H9 (cell line): ENCODE measurements at regions not wholly inside any gene's neighbourhood (a gene's known extent, or its start where the extent isn't known, plus 50 kb on each side); places are given as distances from the start of the nearest gene placed in this dataset.

ENCODE experiments used
- DNase-seq: peaks from one replicate; pipeline ENCODE4 v3.0.0-alpha.2; 2017
- H2AFZ ChIP-seq: one replicate; pipeline ENCODE4 v1.6.1; 2013; ENCODE audit warnings: mild to moderate bottlenecking, low read length, control low read depth, moderate library complexity
- H2AK5ac ChIP-seq: 2 replicates; pipeline ENCODE4 v1.6.1; 2013; ENCODE audit warnings: low read length, control low read depth, mixed read lengths; ENCODE audit not compliant: insufficient read length
- H2BK120ac ChIP-seq: one replicate; pipeline ENCODE4 v1.6.1; 2013; ENCODE audit warnings: low read depth, mild to moderate bottlenecking, low read length, control low read depth, inconsistent platforms; ENCODE audit not compliant: poor library complexity, severe bottlenecking
- H2BK12ac ChIP-seq: 2 replicates; pipeline ENCODE4 v1.6.1; 2013; ENCODE audit warnings: low read length, control low read depth, mixed read lengths, low read depth; ENCODE audit not compliant: insufficient read length
- H2BK15ac ChIP-seq: 2 replicates; pipeline ENCODE4 v1.6.1; 2013; ENCODE audit warnings: low read depth, low read length, control low read depth
- H2BK20ac ChIP-seq: one replicate; pipeline ENCODE4 v1.6.1; 2013; ENCODE audit warnings: low read depth, mild to moderate bottlenecking, low read length, control low read depth, inconsistent platforms; ENCODE audit not compliant: poor library complexity, severe bottlenecking
- H2BK5ac ChIP-seq: 2 replicates; pipeline ENCODE4 v1.6.1; 2013; ENCODE audit warnings: low read length, control low read depth, mixed read lengths; ENCODE audit not compliant: insufficient read length
- H3K14ac ChIP-seq: 2 replicates; pipeline ENCODE4 v1.6.1; 2013; ENCODE audit warnings: low read length, control low read depth; ENCODE audit not compliant: insufficient read depth
- H3K18ac ChIP-seq: 2 replicates; pipeline ENCODE4 v1.6.1; 2013; ENCODE audit warnings: low read depth, mild to moderate bottlenecking, mixed read lengths, low read length, control low read depth; ENCODE audit not compliant: insufficient read length
- H3K23ac ChIP-seq: 2 replicates; pipeline ENCODE4 v1.6.1; 2013; ENCODE audit warnings: low read length, control low read depth, mixed read lengths, low read depth; ENCODE audit not compliant: insufficient read length
- H3K23me2 ChIP-seq: 2 replicates; pipeline ENCODE4 v1.6.1; 2013; ENCODE audit warnings: low read depth, mild to moderate bottlenecking, mixed read lengths, low read length, control low read depth; ENCODE audit not compliant: insufficient read length, poor library complexity, severe bottlenecking
- H3K27ac ChIP-seq: 2 replicates; pipeline ENCODE4 v1.5.1; 2013; ENCODE audit warnings: low read length, control low read depth, mixed read lengths, low read depth; ENCODE audit not compliant: insufficient read length
- H3K27me3 ChIP-seq: 2 replicates; pipeline ENCODE4 v1.6.1; 2013; ENCODE audit warnings: low read length, control low read depth, inconsistent platforms; ENCODE audit not compliant: insufficient read depth
- H3K4ac ChIP-seq: 2 replicates; pipeline ENCODE4 v1.6.1; 2013; ENCODE audit warnings: low read depth, mild to moderate bottlenecking, control low read depth, inconsistent platforms, low read length, moderate library complexity
- H3K4me1 ChIP-seq: 2 replicates; pipeline ENCODE4 v1.6.1; 2013; ENCODE audit warnings: low read length, control low read depth, inconsistent platforms; ENCODE audit not compliant: insufficient read depth
- H3K4me2 ChIP-seq: 2 replicates; pipeline ENCODE4 v1.6.1; 2013; ENCODE audit warnings: low read length, control low read depth, mixed read lengths; ENCODE audit not compliant: insufficient read length, insufficient read depth
- H3K56ac ChIP-seq: 2 replicates; pipeline ENCODE4 v1.6.1; 2013; ENCODE audit warnings: low read depth, mild to moderate bottlenecking, mixed read lengths, low read length, control low read depth; ENCODE audit not compliant: insufficient read length
- H3K79me1 ChIP-seq: 2 replicates; pipeline ENCODE4 v1.6.1; 2013; ENCODE audit warnings: low read depth, mild to moderate bottlenecking, moderate library complexity, low read length, control low read depth, inconsistent platforms; ENCODE audit not compliant: insufficient read depth, poor library complexity, severe bottlenecking
- H3K79me2 ChIP-seq: 2 replicates; pipeline ENCODE4 v1.6.1; 2013; ENCODE audit warnings: low read length, control low read depth, inconsistent platforms; ENCODE audit not compliant: insufficient read depth
- H3K9ac ChIP-seq: 2 replicates; pipeline ENCODE4 v1.6.1; 2013; ENCODE audit warnings: low read length, control low read depth, mixed read lengths; ENCODE audit not compliant: insufficient read length; ENCODE audit errors: extremely low read depth
- H3K9me3 ChIP-seq: one replicate; pipeline ENCODE4 v1.6.1; 2013; ENCODE audit warnings: low read depth, low read length, inconsistent platforms; ENCODE audit not compliant: control insufficient read depth
- H3T11ph ChIP-seq: one replicate; pipeline ENCODE4 v1.6.1; 2013; ENCODE audit warnings: mild to moderate bottlenecking, low read length, control low read depth, inconsistent platforms
- H4K20me1 ChIP-seq: one replicate; pipeline ENCODE4 v1.6.1; 2013; ENCODE audit not compliant: control insufficient read depth, insufficient read length, insufficient read depth
- H4K5ac ChIP-seq: 2 replicates; pipeline ENCODE4 v1.6.1; 2013; ENCODE audit warnings: low read depth, mild to moderate bottlenecking, mixed read lengths, low read length, control low read depth; ENCODE audit not compliant: insufficient read length
- H4K8ac ChIP-seq: replicated peaks from 2 replicates; pipeline ENCODE4 v1.6.1; 2013; ENCODE audit warnings: low read length, control low read depth, mixed read lengths, low read depth; ENCODE audit not compliant: insufficient read length
- H4K91ac ChIP-seq: 2 replicates; pipeline ENCODE4 v1.6.1; 2013; ENCODE audit warnings: low read depth, mild to moderate bottlenecking, moderate library complexity, mixed read lengths, low read length, control low read depth; ENCODE audit not compliant: insufficient read length
- H3K27ac Mint-ChIP-seq, 3 experiments: 2 replicates in 2 of 3; 3 replicates in 1 of 3; pipeline ENCODE4 v1.8.0; 2020 to 2021; ENCODE audit warnings: mixed read lengths in 3 of 3, mild to moderate bottlenecking in 1 of 3, moderate library complexity in 1 of 3
- H3K27me3 Mint-ChIP-seq: 2 replicates; pipeline ENCODE4 v1.8.0; 2021; ENCODE audit warnings: low read depth, mild to moderate bottlenecking, moderate library complexity, mixed read lengths
- H3K36me3 Mint-ChIP-seq, 3 experiments: 2 replicates in 2 of 3; 3 replicates in 1 of 3; pipeline ENCODE4 v1.8.0; 2020 to 2021; ENCODE audit warnings: low read depth in 3 of 3, mixed read lengths in 3 of 3; ENCODE audit not compliant: insufficient read depth in 1 of 3
- H3K4me1 Mint-ChIP-seq, 2 experiments: 2 replicates each; pipeline ENCODE4 v1.8.0; 2020; ENCODE audit warnings: mixed read lengths in 2 of 2
- H3K4me3 Mint-ChIP-seq, 2 experiments: 2 replicates in 1 of 2; 3 replicates in 1 of 2; pipeline ENCODE4 v1.8.0; 2020 to 2021; ENCODE audit warnings: mild to moderate bottlenecking in 2 of 2, mixed read lengths in 2 of 2, moderate library complexity in 1 of 2
- H3K9me3 Mint-ChIP-seq, 2 experiments: 2 replicates in 1 of 2; 3 replicates in 1 of 2; pipeline ENCODE4 v1.8.0; 2020; ENCODE audit warnings: mild to moderate bottlenecking in 2 of 2, mixed read lengths in 2 of 2, moderate library complexity in 1 of 2
- CTCF ChIP-seq: fragments of 200-600 bp; sonication (generic); conservative IDR thresholded peaks from 3 replicates; pipeline ENCODE4 v1.8.0; 2021; ENCODE audit warnings: antibody characterized with exemption, mild to moderate bottlenecking
- WGBS: extraction: QIAGEN DNeasy Blood & Tissue Kit; methylation state at CpG from one replicate; pipeline ENCODE4 v1.1.7; 2013; ENCODE audit warnings: missing lambda C conversion rate, low lambda C conversion rate, mixed read lengths; ENCODE audit not compliant: insufficient read length; ENCODE audit errors: extremely low coverage; 5-methylcytosine and 5-hydroxymethylcytosine counted together

GRCh38 chr9:105141146-105141975 is 103.1 kb upstream of the SLC44A1 start:
- WGBS: no CpG with 5 or more reads among the region's 5 CpGs
- Histone ChIP-seq H3K23me2 (no peaks in the 10 kb centered on the region), H4K91ac (no peak overlapping the region), H3K14ac (no peak overlapping the region), H3T11ph (no peak overlapping the region), H2BK12ac (no peak overlapping the region), H4K8ac (no peak overlapping the region), H3K79me2 (no peaks in the 10 kb centered on the region), H3K4me1 (0 out of 2 replicates have a peak, but pooled peaks cover 4% of the 10 kb centered on the region), H3K27me3 (no peaks in the 10 kb centered on the region; the same call in 1 of the 2 replicates), H2BK20ac (no peak overlapping the region), H2BK120ac (no peak overlapping the region), H3K27ac (no peak overlapping the region), H3K9ac (no peak overlapping the region), H2AFZ (no peak overlapping the region), H3K4ac (no peak overlapping the region), H4K5ac (no peak overlapping the region), H3K56ac (no peak overlapping the region), H3K23ac (no peak overlapping the region), H3K79me1 (no peaks in the 10 kb centered on the region), H3K4me2 (no peak overlapping the region), H3K9me3 (no peaks in the 10 kb centered on the region), H3K18ac (no peak overlapping the region), H2BK5ac (no peak overlapping the region), H2AK5ac (no peak overlapping the region), H2BK15ac (no peak overlapping the region), H4K20me1 (peaks cover 2% of the 10 kb centered on the region)
- no peak for DNase-seq
- H3K36me3 Mint-ChIP-seq: no peaks in the 10 kb centered on the region
- H3K9me3 Mint-ChIP-seq: no peaks in the 10 kb centered on the region
- no peak for TF ChIP-seq CTCF
- peaks cover 8% of the 10 kb centered on the region for H3K27me3 Mint-ChIP-seq
- peaks cover 38 to 39% of the 10 kb centered on the region in 2 experiments for H3K4me1 Mint-ChIP-seq
- H3K4me3 Mint-ChIP-seq: no peak overlapping the region
- H3K27ac Mint-ChIP-seq: no peak overlapping the region
